Naive B cell (primary cell): ENCODE measurements at regions not wholly inside any gene's neighbourhood (a gene's known extent, or its start where the extent isn't known, plus 50 kb on each side); places are given as distances from the start of the nearest gene placed in this dataset.
"Not testable (repeated sequence)": the region's sequence is repeated elsewhere in the genome, so short reads cannot be mapped to it uniquely, and the experiment has no call there.

Source experiments
- ATAC-seq, 2 donors: fragments of 150-1000 bp; cut with Tn5 transposase; 2 replicates each; pipeline ENCODE4 v1.10.0; 2021; ENCODE audit warnings: low read depth in 2 of 2, mild to moderate bottlenecking in 2 of 2, moderate library complexity in 2 of 2
- DNase-seq: peaks from one replicate; pipeline ENCODE4 v3.0.0; 2022
- H3K27ac Mint-ChIP-seq, 6 donors: one replicate each; pipeline ENCODE4 v1.8.0; 2020 to 2022; ENCODE audit warnings: mild to moderate bottlenecking in 6 of 6, mixed read lengths in 6 of 6, moderate library complexity in 5 of 6, inconsistent platforms in 2 of 6
- H3K27me3 Mint-ChIP-seq, 3 donors: one replicate each; pipeline ENCODE4 v1.8.0; 2021 to 2022; ENCODE audit warnings: mixed read lengths in 3 of 3, mild to moderate bottlenecking in 1 of 3
- H3K36me3 Mint-ChIP-seq, 2 donors: one replicate each; pipeline ENCODE4 v1.8.0; 2020 to 2022; ENCODE audit warnings: mixed read lengths in 2 of 2, inconsistent platforms in 1 of 2, mild to moderate bottlenecking in 1 of 2
- H3K4me1 Mint-ChIP-seq, 3 donors: one replicate each; pipeline ENCODE4 v1.8.0; 2020 to 2022; ENCODE audit warnings: mixed read lengths in 3 of 3, inconsistent platforms in 1 of 3, mild to moderate bottlenecking in 1 of 3, moderate library complexity in 1 of 3
- H3K4me3 Mint-ChIP-seq, 8 donors: one replicate each; pipeline ENCODE4 v1.8.0; 2020 to 2022; ENCODE audit warnings: mild to moderate bottlenecking in 8 of 8, mixed read lengths in 8 of 8, moderate library complexity in 8 of 8, inconsistent platforms in 2 of 8
- H3K9me3 Mint-ChIP-seq, 7 donors: one replicate each; pipeline ENCODE4 v1.8.0; 2020 to 2022; ENCODE audit warnings: mixed read lengths in 7 of 7, mild to moderate bottlenecking in 5 of 7, inconsistent platforms in 2 of 7, moderate library complexity in 1 of 7

GRCh38 chr1:177659281-177659680 is 310.6 kb downstream of the SEC16B start:
- DNase-seq (no peak), ATAC-seq (no peak)
- no peaks in the 10 kb centered on the region for H3K4me1 Mint-ChIP-seq
- H3K27me3 Mint-ChIP-seq = no peaks in the 10 kb centered on the region
- H3K36me3 Mint-ChIP-seq = no peaks in the 10 kb centered on the region
- H3K9me3 Mint-ChIP-seq = peaks cover 0 to 26% (median 6%) of the 10 kb centered on the region in 7 donors
- no peak overlapping the region for H3K4me3 Mint-ChIP-seq
- H3K27ac Mint-ChIP-seq = no peak overlapping the region

- Mint-ChIP-seq H3K4me3 (no peak overlapping the region), H3K36me3 (no peaks in the 10 kb centered on the region), H3K9me3 (peaks cover 2 to 29% (median 6%) of the 10 kb centered on the region in 7 donors), H3K27me3 (no peaks in the 10 kb centered on the region), H3K27ac (no peak overlapping the region), H3K4me1 (no peaks in the 10 kb centered on the region)
- ATAC-seq = no peak
- no peak for DNase-seq
Observed at GRCh38 chr1:177656598-177656997, 313.3 kb downstream of the SEC16B start.

- H3K9me3 Mint-ChIP-seq = peaks cover 0 to 15% (median 2%) of the 10 kb centered on the region in 7 donors
- ATAC-seq = no peak
- H3K27ac Mint-ChIP-seq = no peak overlapping the region
- H3K36me3 Mint-ChIP-seq = no peaks in the 10 kb centered on the region
- H3K4me1 Mint-ChIP-seq = no peaks in the 10 kb centered on the region
- DNase-seq = no peak
- H3K4me3 Mint-ChIP-seq = no peak overlapping the region
- no peaks in the 10 kb centered on the region for H3K27me3 Mint-ChIP-seq
Observed at GRCh38 chr1:177650947-177651346, 318.9 kb downstream of the SEC16B start.

GRCh38 chr1:177648731-177649265 is 321.1 kb downstream of the SEC16B start:
- no peak for DNase-seq
- Mint-ChIP-seq H3K4me1 (no peaks in the 10 kb centered on the region), H3K36me3 (no peaks in the 10 kb centered on the region), H3K27me3 (no peaks in the 10 kb centered on the region), H3K4me3 (no peak overlapping the region), H3K9me3 (peaks cover 0 to 10% (median 2%) of the 10 kb centered on the region in 7 donors), H3K27ac (no peak overlapping the region)
- no peak for ATAC-seq

- ATAC-seq (no peak), DNase-seq (no peak)
- no peaks in the 10 kb centered on the region for H3K36me3 Mint-ChIP-seq
- H3K9me3 Mint-ChIP-seq = peaks cover 0 to 6% (median 2%) of the 10 kb centered on the region in 7 donors
- peak overlapping the region in 1 of 8 donors; percentile 60 for H3K4me3 Mint-ChIP-seq
- no peaks in the 10 kb centered on the region for H3K4me1 Mint-ChIP-seq
- no peaks in the 10 kb centered on the region for H3K27me3 Mint-ChIP-seq
- H3K27ac Mint-ChIP-seq = no peak overlapping the region
Observed at GRCh38 chr1:177648138-177648537, 321.7 kb downstream of the SEC16B start.

- H3K9me3 Mint-ChIP-seq = peaks cover 0 to 3% (median 0%) of the 10 kb centered on the region in 7 donors
- no peak overlapping the region for H3K4me3 Mint-ChIP-seq
- ATAC-seq (no peak), DNase-seq (no peak)
- H3K36me3 Mint-ChIP-seq = no peaks in the 10 kb centered on the region
- no peak overlapping the region for H3K27ac Mint-ChIP-seq
- H3K27me3 Mint-ChIP-seq = no peaks in the 10 kb centered on the region
- no peaks in the 10 kb centered on the region for H3K4me1 Mint-ChIP-seq
Observed at GRCh38 chr1:177646757-177647730, 322.8 kb downstream of the SEC16B start.

- H3K9me3 Mint-ChIP-seq = peaks cover 0 to 3% (median 0%) of the 10 kb centered on the region in 7 donors
- H3K27ac Mint-ChIP-seq = no peak overlapping the region
- no peak overlapping the region for H3K4me3 Mint-ChIP-seq
- no peaks in the 10 kb centered on the region for H3K4me1 Mint-ChIP-seq
- no peaks in the 10 kb centered on the region for H3K27me3 Mint-ChIP-seq
- DNase-seq (no peak), ATAC-seq (no peak)
- no peaks in the 10 kb centered on the region for H3K36me3 Mint-ChIP-seq
Observed at GRCh38 chr1:177645491-177646190, 324.2 kb downstream of the SEC16B start.

- H3K4me1 Mint-ChIP-seq = no peaks in the 10 kb centered on the region
- peak overlapping the region in 1 of 8 donors; percentile 43 for H3K4me3 Mint-ChIP-seq
- no peak for DNase-seq
- ATAC-seq = no peak
- no peak overlapping the region for H3K27ac Mint-ChIP-seq
- no peaks in the 10 kb centered on the region for H3K27me3 Mint-ChIP-seq
- peaks cover 0 to 4% (median 0%) of the 10 kb centered on the region in 7 donors for H3K9me3 Mint-ChIP-seq
- no peaks in the 10 kb centered on the region for H3K36me3 Mint-ChIP-seq
Observed at GRCh38 chr1:177640687-177641086, 329.2 kb downstream of the SEC16B start.

- H3K4me3 Mint-ChIP-seq, H3K36me3 Mint-ChIP-seq, H3K9me3 Mint-ChIP-seq, H3K27me3 Mint-ChIP-seq, DNase-seq, H3K4me1 Mint-ChIP-seq, H3K27ac Mint-ChIP-seq, ATAC-seq: not testable (repeated sequence)
Observed at GRCh38 chr1:177634151-177634550, 335.7 kb downstream of the SEC16B start.

- Mint-ChIP-seq H3K9me3 (peaks cover 0 to 10% (median 0%) of the 10 kb centered on the region in 7 donors), H3K36me3 (no peaks in the 10 kb centered on the region), H3K4me1 (no peaks in the 10 kb centered on the region), H3K27ac (no peak overlapping the region), H3K27me3 (no peaks in the 10 kb centered on the region), H3K4me3 (no peak overlapping the region)
- DNase-seq (no peak), ATAC-seq (no peak)
Observed at GRCh38 chr1:177632923-177633615, 336.8 kb downstream of the SEC16B start.

GRCh38 chr1:177631770-177632169 is 338.1 kb downstream of the SEC16B start:
- Mint-ChIP-seq H3K9me3 (peaks cover 0 to 10% (median 0%) of the 10 kb centered on the region in 7 donors), H3K27ac (no peak overlapping the region), H3K4me1 (no peaks in the 10 kb centered on the region), H3K4me3 (no peak overlapping the region), H3K36me3 (no peaks in the 10 kb centered on the region), H3K27me3 (no peaks in the 10 kb centered on the region)
- DNase-seq (no peak), ATAC-seq (no peak)

- H3K36me3 Mint-ChIP-seq = no peaks in the 10 kb centered on the region
- no peaks in the 10 kb centered on the region for H3K27me3 Mint-ChIP-seq
- DNase-seq = no peak
Observed at GRCh38 chr1:177629526-177629925, 340.3 kb downstream of the SEC16B start.

More at GRCh38 chr1:177629526-177629925, 340.3 kb downstream of the SEC16B start:
- Mint-ChIP-seq H3K4me3 (no peak overlapping the region), H3K27ac (no peak overlapping the region), H3K4me1 (no peaks in the 10 kb centered on the region), H3K9me3 (peaks cover 0 to 20% (median 3%) of the 10 kb centered on the region in 7 donors)
- ATAC-seq = no peak
